ENCODE measurements at regions not wholly inside any gene's neighbourhood (a gene's known extent, or its start where the extent isn't known, plus 50 kb on each side); places are given as distances from the start of the nearest gene placed in this dataset.
"Not testable (repeated sequence)": the region's sequence is repeated elsewhere in the genome, so short reads cannot be mapped to it uniquely, and the experiment has no call there.

- ATAC-seq, result no peak
Observed at GRCh38 chr4:111434586-111434985, 710.7 kb upstream of the FAM241A start.

GRCh38 chr4:111435986-111436744 is 709.1 kb upstream of the FAM241A start:
- ATAC-seq, result no peak

- no peak for ATAC-seq
Observed at GRCh38 chr4:111441687-111442086, 703.6 kb upstream of the FAM241A start.

GRCh38 chr4:111444836-111445235 is 700.4 kb upstream of the FAM241A start:
- ATAC-seq, result not testable (repeated sequence)

- no peak for ATAC-seq
Observed at GRCh38 chr4:111449657-111450056, 695.6 kb upstream of the FAM241A start.

GRCh38 chr4:111450867-111451266 is 694.4 kb upstream of the FAM241A start:
- no peak for ATAC-seq

- ATAC-seq, result no peak
Observed at GRCh38 chr4:111453216-111453615, 692.0 kb upstream of the FAM241A start.

- ATAC-seq, result no peak
Observed at GRCh38 chr4:111454961-111455360, 690.3 kb upstream of the FAM241A start.

GRCh38 chr4:111464251-111465045 is 680.8 kb upstream of the FAM241A start:
- ATAC-seq, result no peak

- ATAC-seq, result no peak
Observed at GRCh38 chr4:111466811-111467604, 678.2 kb upstream of the FAM241A start.

GRCh38 chr4:111475001-111475400 is 670.3 kb upstream of the FAM241A start:
- ATAC-seq, result no peak

- ATAC-seq, result no peak
Observed at GRCh38 chr4:111475666-111476065, 669.6 kb upstream of the FAM241A start.

- ATAC-seq, result no peak
Observed at GRCh38 chr4:111480510-111480909, 664.7 kb upstream of the FAM241A start.

GRCh38 chr4:111483375-111484169 is 661.7 kb upstream of the FAM241A start:
- ATAC-seq, result no peak

GRCh38 chr4:111492496-111492895 is 652.8 kb upstream of the FAM241A start:
- no peak for ATAC-seq

- no peak for ATAC-seq
Observed at GRCh38 chr4:111494471-111494870, 650.8 kb upstream of the FAM241A start.

GRCh38 chr4:111494971-111495370 is 650.3 kb upstream of the FAM241A start:
- ATAC-seq, result no peak

- no peak for ATAC-seq
Observed at GRCh38 chr4:111499291-111499690, 646.0 kb upstream of the FAM241A start.

GRCh38 chr4:111499706-111500105 is 645.5 kb upstream of the FAM241A start:
- ATAC-seq, result no peak

GRCh38 chr4:111500858-111501257 is 644.4 kb upstream of the FAM241A start:
- ATAC-seq, result no peak

GRCh38 chr4:111501946-111502345 is 643.3 kb upstream of the FAM241A start:
- no peak for ATAC-seq

- no peak for ATAC-seq
Observed at GRCh38 chr4:111502626-111503025, 642.6 kb upstream of the FAM241A start.

All from esophagus mucosa (tissue), 1 donor.